ENCODE measurements at regions not wholly inside any gene's neighbourhood (a gene's known extent, or its start where the extent isn't known, plus 50 kb on each side); places are given as distances from the start of the nearest gene placed in this dataset.

DNA sequence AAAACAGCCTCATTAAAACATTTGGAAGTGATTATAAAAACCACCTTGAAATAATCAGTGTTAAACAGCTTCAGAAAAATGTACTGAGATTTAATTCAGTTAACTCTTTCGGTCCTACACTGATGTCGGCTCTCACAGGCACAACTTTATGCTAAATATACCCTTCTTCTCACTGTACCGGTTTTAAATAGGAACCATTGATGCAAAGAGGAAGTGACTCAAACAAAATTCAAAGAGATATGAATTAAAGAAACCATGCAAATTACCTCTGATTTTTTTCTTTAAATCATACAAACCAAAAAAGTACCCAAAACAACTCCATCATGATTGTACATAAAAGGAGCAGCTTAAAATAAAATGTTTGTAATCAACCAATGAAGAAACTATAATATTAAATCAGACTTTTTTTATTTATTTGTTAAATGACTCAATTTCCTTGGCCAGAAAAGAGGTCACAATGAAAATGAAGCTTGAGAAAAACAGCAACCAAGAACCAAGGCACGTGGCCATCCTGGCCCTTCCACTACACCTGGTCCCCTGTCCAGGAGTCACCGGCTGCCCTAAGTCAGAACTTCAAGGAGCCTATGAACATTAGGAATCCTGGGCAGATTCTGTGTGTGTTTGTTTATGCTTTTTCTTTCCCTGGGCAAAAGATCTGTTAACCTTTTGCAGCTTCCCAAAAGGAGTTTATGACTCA, 73.0 kb upstream of the CABCOCO1 start:
- TF ChIP-seq YY1 (IDR thresholded peaks at IDR 0.05; ENCODE audit: low read depth, low read length) (no peak), CREB1 (IDR thresholded peaks at IDR 0.05; ENCODE audit: low read depth) (no peak)
